RWPE1 (cell line): ENCODE measurements at regions not wholly inside any gene's neighbourhood (a gene's known extent, or its start where the extent isn't known, plus 50 kb on each side); places are given as distances from the start of the nearest gene placed in this dataset.

Experiments
- CTCF ChIA-PET: fragments of 350-600 bp; sonication (Branson Sonifier 250); formaldehyde crosslinking; extraction: SDS; loops from one replicate; lab custom pipeline; 2021; lab: Yijun Ruan, JAX
- POLR2A ChIA-PET: fragments of 400-600 bp; formaldehyde crosslinking; extraction: SDS; loops from one replicate; lab custom pipeline; 2020; ENCODE audit warnings: antibody characterized with exemption; ENCODE audit not compliant: low non-redundant PET; lab: Yijun Ruan, JAX
- DNase-seq: peaks from one replicate; pipeline ENCODE4 v3.0.0; 2012; ENCODE audit warnings: low spot score
- H3K27ac ChIP-seq: fragments of 450-650 bp; 2 replicates; pipeline ENCODE4 v1.5.1; 2017
- TF ChIP-seq, protein P1 (sequence below): fragments of 450-650 bp; conservative IDR thresholded peaks from 2 replicates; pipeline ENCODE4 v1.5.1; 2017; ENCODE audit warnings: low read depth, mild to moderate bottlenecking

DNA sequence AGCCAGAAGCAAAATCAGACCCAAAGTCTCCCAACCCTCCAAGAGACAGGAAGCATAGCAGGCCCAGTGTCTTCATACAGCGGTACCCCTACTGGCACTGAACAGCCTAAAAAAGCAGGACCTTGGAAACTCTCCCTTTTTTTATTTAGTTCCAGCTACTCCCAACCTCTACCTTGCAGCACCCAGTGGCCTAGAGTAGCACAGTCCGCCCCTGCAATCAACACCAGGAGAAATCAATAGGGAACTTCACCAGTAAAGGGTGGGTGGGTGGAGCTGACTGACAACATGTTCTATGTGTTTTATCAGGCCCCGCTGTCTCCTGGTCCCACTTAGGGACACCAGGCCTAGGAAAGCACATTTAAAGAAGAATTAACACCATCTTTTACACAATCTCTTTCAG, 378.5 kb upstream of the CT83 start:
- TF ChIP-seq, protein P1, sequence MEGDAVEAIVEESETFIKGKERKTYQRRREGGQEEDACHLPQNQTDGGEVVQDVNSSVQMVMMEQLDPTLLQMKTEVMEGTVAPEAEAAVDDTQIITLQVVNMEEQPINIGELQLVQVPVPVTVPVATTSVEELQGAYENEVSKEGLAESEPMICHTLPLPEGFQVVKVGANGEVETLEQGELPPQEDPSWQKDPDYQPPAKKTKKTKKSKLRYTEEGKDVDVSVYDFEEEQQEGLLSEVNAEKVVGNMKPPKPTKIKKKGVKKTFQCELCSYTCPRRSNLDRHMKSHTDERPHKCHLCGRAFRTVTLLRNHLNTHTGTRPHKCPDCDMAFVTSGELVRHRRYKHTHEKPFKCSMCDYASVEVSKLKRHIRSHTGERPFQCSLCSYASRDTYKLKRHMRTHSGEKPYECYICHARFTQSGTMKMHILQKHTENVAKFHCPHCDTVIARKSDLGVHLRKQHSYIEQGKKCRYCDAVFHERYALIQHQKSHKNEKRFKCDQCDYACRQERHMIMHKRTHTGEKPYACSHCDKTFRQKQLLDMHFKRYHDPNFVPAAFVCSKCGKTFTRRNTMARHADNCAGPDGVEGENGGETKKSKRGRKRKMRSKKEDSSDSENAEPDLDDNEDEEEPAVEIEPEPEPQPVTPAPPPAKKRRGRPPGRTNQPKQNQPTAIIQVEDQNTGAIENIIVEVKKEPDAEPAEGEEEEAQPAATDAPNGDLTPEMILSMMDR, result no peak
- ChIA-PET CTCF (no interaction called here), POLR2A (no interaction called here)
- DNase-seq, result no peak
- H3K27ac ChIP-seq, result no peak overlapping the region

DNA sequence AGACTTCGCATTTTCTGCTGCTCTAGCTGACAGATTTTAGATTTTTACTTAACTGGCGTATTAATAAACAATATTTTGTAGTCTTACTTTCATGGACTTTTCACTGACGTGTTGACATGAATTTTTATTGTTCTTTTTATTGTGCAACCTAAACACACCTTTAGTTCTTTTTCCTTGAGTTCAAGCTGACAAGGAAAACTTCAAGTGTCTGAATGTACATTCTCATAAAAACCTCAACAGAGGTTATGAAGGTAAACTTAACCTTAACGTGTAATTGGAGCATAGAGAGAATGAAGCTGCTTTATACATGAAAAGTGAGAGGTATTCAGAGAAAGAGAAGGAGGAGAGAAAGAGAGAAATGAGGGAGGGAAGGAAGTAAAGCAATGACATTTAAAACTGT, 364.3 kb upstream of the CT83 start:
- TF ChIP-seq, protein P1, result no peak
- no peak overlapping the region for H3K27ac ChIP-seq
- ChIA-PET CTCF (no interaction called here), POLR2A (no interaction called here)
- no peak for DNase-seq

DNA sequence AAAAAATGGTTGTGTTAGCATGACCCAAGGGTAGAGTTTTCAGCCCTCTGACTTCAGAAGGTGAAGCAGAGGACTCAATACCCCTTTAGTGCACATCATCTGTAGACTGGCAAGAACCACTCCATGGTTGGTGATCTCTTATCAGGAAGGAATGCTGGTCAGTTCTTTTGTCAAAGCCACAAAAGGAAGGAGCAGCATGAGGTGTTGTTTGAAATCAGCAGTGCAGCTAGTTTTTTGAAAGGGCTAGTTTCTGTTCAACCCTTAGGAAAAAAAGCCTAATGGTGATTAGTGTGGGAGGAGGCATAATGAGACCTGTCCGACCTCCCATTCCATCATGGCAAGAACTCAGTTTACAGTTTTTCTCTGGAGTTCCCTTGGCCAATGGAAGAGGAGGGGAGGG, 362.0 kb upstream of the CT83 start:
- ChIA-PET CTCF (no interaction called here), POLR2A (no interaction called here)
- no peak overlapping the region for H3K27ac ChIP-seq
- DNase-seq, result no peak
- TF ChIP-seq, protein P1, result no peak

DNA sequence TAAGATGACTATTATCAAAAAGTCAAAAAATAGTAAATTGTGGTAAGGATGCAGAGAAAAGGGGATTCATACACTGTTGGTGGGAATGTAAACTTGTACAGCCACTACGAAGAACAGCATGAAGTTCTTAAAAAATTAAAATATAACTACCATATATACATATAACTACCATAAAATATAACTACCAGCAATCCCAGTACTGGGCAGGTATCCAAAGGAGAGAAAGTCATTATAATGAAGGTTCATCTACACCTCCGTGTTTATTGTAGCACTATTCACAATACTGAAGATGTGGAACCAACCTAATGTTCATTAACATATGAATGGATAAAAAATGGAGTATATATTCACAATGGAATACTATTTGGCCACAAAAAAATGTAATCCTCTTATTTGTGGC, 360.9 kb upstream of the CT83 start:
- CTCF ChIA-PET, result no interaction called here
- DNase-seq, result no peak
- no peak overlapping the region for H3K27ac ChIP-seq
- POLR2A ChIA-PET, result no interaction called here
- TF ChIP-seq, protein P1, result no peak

DNA sequence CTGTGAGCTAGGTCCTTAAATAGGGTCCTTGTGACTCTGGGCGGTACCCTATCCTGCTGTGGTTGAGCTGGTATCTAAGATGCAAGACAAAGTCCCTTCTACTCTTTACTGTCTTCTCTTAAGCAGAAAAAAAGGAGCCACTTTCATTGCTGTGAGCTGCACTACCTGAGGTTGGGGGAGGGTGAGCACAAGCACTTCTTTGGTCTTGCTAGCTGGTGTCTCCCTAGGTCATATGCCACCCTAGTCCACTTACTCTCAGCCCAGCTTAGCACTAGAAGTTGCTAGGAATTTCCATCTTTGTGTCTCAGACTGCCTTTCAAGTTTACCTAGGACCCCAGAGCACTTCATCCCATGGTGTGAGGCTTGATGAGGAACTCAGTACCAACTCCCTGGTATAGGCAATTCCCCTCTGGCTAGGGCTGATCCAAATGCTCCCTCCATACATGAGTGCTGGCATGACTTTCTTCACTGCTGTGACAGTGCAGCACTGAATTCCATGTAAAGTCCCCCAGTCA, 343.6 kb upstream of the CT83 start:
- no peak for DNase-seq
- ChIA-PET POLR2A (no interaction called here), CTCF (no interaction called here)
- no peak overlapping the region for H3K27ac ChIP-seq
- TF ChIP-seq, protein P1, result no peak

DNA sequence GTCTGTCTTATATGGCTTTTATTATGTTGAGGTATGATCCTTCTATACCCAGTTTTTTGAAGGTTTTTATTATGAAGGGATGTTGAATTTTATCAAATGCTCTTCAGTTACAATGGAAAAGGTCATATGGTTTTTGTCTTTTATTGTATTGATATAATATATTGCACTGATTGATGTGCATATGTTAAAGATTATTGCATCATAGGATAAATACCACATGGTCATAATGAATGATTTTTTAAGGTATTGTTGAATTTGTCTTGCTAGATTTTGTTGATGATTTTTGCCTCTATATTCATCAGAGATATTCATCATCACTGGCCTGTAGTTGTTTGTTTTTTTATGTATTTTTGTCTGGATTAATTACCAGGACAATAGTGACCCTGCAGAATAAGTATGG, 339.2 kb upstream of the CT83 start:
- no peak for DNase-seq
- TF ChIP-seq, protein P1, result no peak
- ChIA-PET POLR2A (no interaction called here), CTCF (no interaction called here)
- H3K27ac ChIP-seq, result no peak overlapping the region

DNA sequence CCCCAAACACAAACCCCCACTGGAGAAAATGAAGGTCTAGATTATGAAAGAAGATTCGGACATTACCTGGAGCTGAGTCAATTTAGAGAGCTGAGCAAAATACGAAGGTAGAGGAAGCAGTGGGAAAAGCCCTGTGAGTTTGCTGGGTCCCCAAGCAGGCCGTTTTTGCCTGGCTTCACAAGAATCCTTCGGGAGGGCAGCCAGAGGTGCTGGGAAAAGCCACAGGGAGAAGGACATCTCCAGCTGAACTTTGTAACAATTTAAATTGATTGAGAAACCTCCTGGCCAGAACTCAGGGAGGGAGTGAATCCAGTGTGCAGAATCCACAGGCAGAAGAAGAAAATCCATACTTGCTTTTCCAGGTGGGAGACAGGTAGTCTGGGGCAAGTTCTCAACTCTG, 319.1 kb upstream of the CT83 start:
- no peak for DNase-seq
- POLR2A ChIA-PET, result no interaction called here
- TF ChIP-seq, protein P1, result no peak
- H3K27ac ChIP-seq, result no peak overlapping the region
- CTCF ChIA-PET, result interaction anchor here (0.5 kb wide), 1 partner anchor 111 kb away, joined by 3 read pairs; no protein-coding TSS in a partner anchor
